ENCODE measurements at regions not wholly inside any gene's neighbourhood (a gene's known extent, or its start where the extent isn't known, plus 50 kb on each side); places are given as distances from the start of the nearest gene placed in this dataset.
A peak's percentile ranks its signal among the peaks of the same experiment; 100 is the strongest.

DNA sequence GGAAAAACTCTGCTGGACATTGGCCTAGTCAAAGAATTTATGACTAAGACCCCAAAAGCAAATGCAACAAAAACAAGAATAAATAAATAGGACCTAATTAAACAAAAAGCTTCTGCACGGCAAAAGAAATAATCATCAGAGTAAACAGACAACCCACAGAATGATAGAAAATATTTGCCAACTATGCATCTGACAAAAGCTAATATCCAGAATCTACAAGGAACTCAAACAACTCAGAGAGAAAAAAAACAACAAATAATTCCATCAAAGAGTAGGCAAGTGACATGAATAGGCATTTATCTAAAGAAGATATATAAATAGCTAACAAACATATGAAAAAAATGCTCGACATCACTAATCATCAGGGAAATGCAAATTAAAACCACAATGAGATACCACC lies 91.2 kb upstream of the PALMD start:
- no peak overlapping the region for H3K4me3 ChIP-seq (ENCODE audit: low read length in 2 of 2)
- no peak for DNase-seq (ENCODE audit: low spot score)
- no peak overlapping the region for H3K27ac ChIP-seq (replicated peaks; ENCODE audit: low read length)
- no peak overlapping the region for H3K18ac ChIP-seq (ENCODE audit: low read length)
- no peak overlapping the region for H2BK12ac ChIP-seq (ENCODE audit: low read length)
- no peaks in the 10 kb centered on the region for H3K9me3 ChIP-seq (replicated peaks in 1 of 2; ENCODE audit: control insufficient read depth in 2 of 2, insufficient read depth in 1 of 2, low read depth in 1 of 2, low read length in 2 of 2)
- no peak overlapping the region for H4K8ac ChIP-seq (ENCODE audit: low read depth, low read length)
- H2BK15ac ChIP-seq (ENCODE audit: low read length): no peak overlapping the region
- H3K27me3 ChIP-seq (ENCODE audit: control insufficient read depth in 3 of 3, insufficient read depth in 3 of 3, low read depth in 1 of 3, low read length in 3 of 3): no peaks in the 10 kb centered on the region
- H2BK5ac ChIP-seq (ENCODE audit: low read length): no peak overlapping the region
- no peak overlapping the region for H3K4me2 ChIP-seq (ENCODE audit: insufficient read depth, low read length, poor library complexity, severe bottlenecking)
- no peak overlapping the region for H2BK120ac ChIP-seq (ENCODE audit: low read depth, low read length)
- no peak overlapping the region for H3K4ac ChIP-seq (ENCODE audit: low read length)
- H3K79me1 ChIP-seq (ENCODE audit: low read depth, low read length): no peaks in the 10 kb centered on the region
- H3K23ac ChIP-seq (ENCODE audit: low read depth, low read length, poor library complexity): no peak overlapping the region
- H4K91ac ChIP-seq (ENCODE audit: low read depth, low read length, poor library complexity): no peak overlapping the region
- H3K14ac ChIP-seq (ENCODE audit: low read length): no peak overlapping the region
- no peak overlapping the region for H2AK5ac ChIP-seq (ENCODE audit: low read depth, low read length)
- WGBS, 2 donors (ENCODE audit: extremely low coverage in 2 of 2, insufficient read length in 2 of 2, insufficient replicate concordance in 1 of 2): no CpG with 5 or more reads among the region's 2 CpGs
- peaks cover 0 to 7% of the 10 kb centered on the region in 2 donors for H3K4me1 ChIP-seq (ENCODE audit: control insufficient read depth in 2 of 2, insufficient read depth in 1 of 2, low read depth in 1 of 2, low read length in 2 of 2)
- no peak overlapping the region for H3K9ac ChIP-seq (ENCODE audit: low read depth, low read length, poor library complexity)
- no peak overlapping the region for H2AFZ ChIP-seq (ENCODE audit: low read length)
- no peaks in the 10 kb centered on the region for H3K36me3 ChIP-seq (replicated peaks in 1 of 2; ENCODE audit: control insufficient read depth in 2 of 2, insufficient read depth in 2 of 2, low read length in 2 of 2)

DNA sequence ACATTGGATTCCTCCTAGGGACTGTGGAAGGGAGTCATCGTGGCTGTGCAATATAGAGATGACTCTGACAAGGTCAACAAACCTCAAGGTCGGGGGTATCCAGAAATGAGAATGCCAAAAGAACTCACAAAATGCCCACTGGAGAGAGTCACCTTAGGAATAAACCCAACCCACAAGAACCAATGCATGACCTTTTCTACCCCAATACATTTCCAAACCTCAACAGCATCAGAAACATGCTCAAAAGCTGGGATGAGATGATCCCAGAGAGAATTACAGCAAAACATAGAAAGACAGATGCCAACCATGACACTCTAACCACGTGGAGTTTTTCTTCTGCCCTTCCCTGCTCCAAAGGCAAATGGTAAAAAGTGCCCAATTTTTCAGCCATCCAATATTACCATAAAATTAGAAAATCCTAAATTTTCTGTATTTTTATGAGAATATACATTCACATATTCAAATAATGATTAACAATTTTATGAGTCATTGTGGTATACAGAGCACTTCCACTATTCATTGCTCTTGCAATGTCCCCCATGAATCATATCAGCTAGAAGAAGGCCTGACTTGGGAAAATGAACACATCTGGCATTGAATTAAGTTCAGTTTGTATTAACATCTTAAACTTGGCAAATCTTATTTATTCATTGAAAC lies 88.2 kb upstream of the PALMD start:
- Histone ChIP-seq H3K9me3 (replicated peaks in 1 of 2; ENCODE audit: control insufficient read depth in 2 of 2, insufficient read depth in 1 of 2, low read depth in 1 of 2, low read length in 2 of 2) (no peaks in the 10 kb centered on the region), H3K14ac (ENCODE audit: low read length) (no peak overlapping the region), H3K27ac (replicated peaks; ENCODE audit: low read length) (no peak overlapping the region), H2AFZ (ENCODE audit: low read length) (no peak overlapping the region), H3K36me3 (replicated peaks in 1 of 2; ENCODE audit: control insufficient read depth in 2 of 2, insufficient read depth in 2 of 2, low read length in 2 of 2) (no peaks in the 10 kb centered on the region), H3K27me3 (ENCODE audit: control insufficient read depth in 3 of 3, insufficient read depth in 3 of 3, low read depth in 1 of 3, low read length in 3 of 3) (no peaks in the 10 kb centered on the region), H3K4me1 (ENCODE audit: control insufficient read depth in 2 of 2, insufficient read depth in 1 of 2, low read depth in 1 of 2, low read length in 2 of 2) (no peaks in the 10 kb centered on the region), H3K4me3 (ENCODE audit: low read length in 2 of 2) (no peak overlapping the region), H2BK5ac (ENCODE audit: low read length) (no peak overlapping the region), H3K23ac (ENCODE audit: low read depth, low read length, poor library complexity) (no peak overlapping the region), H3K4ac (ENCODE audit: low read length) (no peak overlapping the region), H2AK5ac (ENCODE audit: low read depth, low read length) (no peak overlapping the region), H4K91ac (ENCODE audit: low read depth, low read length, poor library complexity) (no peak overlapping the region), H3K18ac (ENCODE audit: low read length) (no peak overlapping the region), H3K79me1 (ENCODE audit: low read depth, low read length) (no peaks in the 10 kb centered on the region), H3K4me2 (ENCODE audit: insufficient read depth, low read length, poor library complexity, severe bottlenecking) (no peak overlapping the region), H2BK12ac (ENCODE audit: low read length) (no peak overlapping the region), H2BK120ac (ENCODE audit: low read depth, low read length) (no peak overlapping the region), H3K9ac (ENCODE audit: low read depth, low read length, poor library complexity) (no peak overlapping the region), H4K8ac (ENCODE audit: low read depth, low read length) (no peak overlapping the region), H2BK15ac (ENCODE audit: low read length) (peak overlapping the region; percentile 71)
- no peak for DNase-seq (ENCODE audit: low spot score)
- no CpG with 5 or more reads among the region's 3 CpGs for WGBS, 2 donors (ENCODE audit: extremely low coverage in 2 of 2, insufficient read length in 2 of 2, insufficient replicate concordance in 1 of 2)

DNA sequence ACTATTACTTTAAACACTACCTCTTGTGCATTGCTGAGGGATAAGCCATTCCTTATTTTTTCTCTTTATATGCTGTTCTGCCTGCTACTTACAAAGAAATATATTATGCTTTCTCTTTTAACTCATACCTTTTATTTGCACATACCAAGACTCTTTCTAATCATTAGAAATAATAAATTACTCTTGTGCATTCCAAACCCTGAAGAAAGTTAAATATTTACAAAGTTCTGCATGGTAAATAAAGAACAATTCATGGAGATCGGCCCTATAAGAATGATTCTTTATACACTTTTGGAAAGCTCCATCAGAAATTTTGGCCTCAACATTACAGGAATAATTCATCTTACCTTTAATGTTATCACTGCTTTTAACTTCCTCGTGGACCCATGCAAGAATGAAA lies 86.7 kb upstream of the PALMD start:
- no peak for DNase-seq (ENCODE audit: low spot score)
- no CpG with 5 or more reads among the region's 2 CpGs for WGBS, 2 donors (ENCODE audit: extremely low coverage in 2 of 2, insufficient read length in 2 of 2, insufficient replicate concordance in 1 of 2)
- no peak overlapping the region for H3K4ac ChIP-seq (ENCODE audit: low read length)

DNA sequence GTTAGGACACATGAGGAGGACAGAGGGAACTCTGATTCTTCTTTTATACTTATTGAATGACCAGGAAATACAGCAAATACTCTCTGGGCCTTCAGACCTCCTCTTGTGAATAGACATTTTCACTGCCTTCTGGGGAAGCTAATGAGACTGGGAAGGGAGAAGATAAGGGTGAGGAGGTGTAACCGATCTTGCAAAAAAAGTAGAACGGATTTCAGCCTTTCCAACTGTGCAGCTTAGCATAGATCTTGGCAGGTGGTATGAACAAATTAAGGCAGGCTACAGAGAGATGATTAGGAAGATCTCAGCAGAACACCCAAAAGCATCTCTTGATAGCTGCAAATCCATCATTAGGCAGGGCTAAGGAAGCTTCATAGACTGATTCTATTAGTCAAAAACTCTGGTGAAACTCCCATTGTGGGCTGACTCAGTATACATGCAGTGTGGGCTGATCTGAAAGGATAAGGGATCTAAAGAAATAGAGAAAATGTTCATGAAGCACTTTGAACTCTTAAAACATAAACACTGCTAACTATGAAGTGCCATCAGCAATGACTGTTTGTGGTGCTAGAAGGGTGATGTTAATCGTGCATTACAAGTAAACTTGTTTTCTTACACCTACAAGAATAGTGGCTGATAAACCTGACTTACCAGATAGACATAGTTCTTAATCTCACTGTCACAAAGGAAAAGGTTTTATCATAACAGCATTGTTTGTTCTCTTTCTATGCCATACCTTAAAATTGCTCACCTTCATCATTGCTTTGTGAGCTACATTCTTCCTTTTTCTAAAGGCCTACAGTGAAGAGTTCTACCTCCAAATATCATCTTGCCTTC lies 85.5 kb upstream of the PALMD start:
- Histone ChIP-seq H3K27me3 (ENCODE audit: control insufficient read depth in 3 of 3, insufficient read depth in 3 of 3, low read depth in 1 of 3, low read length in 3 of 3) (no peaks in the 10 kb centered on the region), H3K23ac (ENCODE audit: low read depth, low read length, poor library complexity) (no peak overlapping the region), H2BK5ac (ENCODE audit: low read length) (no peak overlapping the region), H3K4me1 (ENCODE audit: control insufficient read depth in 2 of 2, insufficient read depth in 1 of 2, low read depth in 1 of 2, low read length in 2 of 2) (no peaks in the 10 kb centered on the region), H3K4ac (ENCODE audit: low read length) (no peak overlapping the region), H2BK15ac (ENCODE audit: low read length) (no peak overlapping the region), H2BK12ac (ENCODE audit: low read length) (no peak overlapping the region), H3K18ac (ENCODE audit: low read length) (no peak overlapping the region), H2AK5ac (ENCODE audit: low read depth, low read length) (no peak overlapping the region), H4K8ac (ENCODE audit: low read depth, low read length) (no peak overlapping the region), H3K36me3 (replicated peaks in 1 of 2; ENCODE audit: control insufficient read depth in 2 of 2, insufficient read depth in 2 of 2, low read length in 2 of 2) (no peaks in the 10 kb centered on the region), H3K79me1 (ENCODE audit: low read depth, low read length) (no peaks in the 10 kb centered on the region), H3K4me3 (ENCODE audit: low read length in 2 of 2) (no peak overlapping the region), H4K91ac (ENCODE audit: low read depth, low read length, poor library complexity) (no peak overlapping the region), H3K9me3 (replicated peaks in 1 of 2; ENCODE audit: control insufficient read depth in 2 of 2, insufficient read depth in 1 of 2, low read depth in 1 of 2, low read length in 2 of 2) (no peaks in the 10 kb centered on the region), H2AFZ (ENCODE audit: low read length) (peak overlapping the region; percentile 20), H3K4me2 (ENCODE audit: insufficient read depth, low read length, poor library complexity, severe bottlenecking) (no peak overlapping the region), H2BK120ac (ENCODE audit: low read depth, low read length) (no peak overlapping the region), H3K27ac (replicated peaks; ENCODE audit: low read length) (no peak overlapping the region), H3K9ac (ENCODE audit: low read depth, low read length, poor library complexity) (no peak overlapping the region), H3K14ac (ENCODE audit: low read length) (no peak overlapping the region)
- DNase-seq (ENCODE audit: low spot score): no peak
- WGBS, 2 donors (ENCODE audit: extremely low coverage in 2 of 2, insufficient read length in 2 of 2, insufficient replicate concordance in 1 of 2): no CpG with 5 or more reads among the region's 3 CpGs

More for the DNA sequence above, 86.7 kb upstream of the PALMD start:
- no peak overlapping the region for H3K18ac ChIP-seq (ENCODE audit: low read length)
- no peak overlapping the region for H3K4me3 ChIP-seq (ENCODE audit: low read length in 2 of 2)
- H4K91ac ChIP-seq (ENCODE audit: low read depth, low read length, poor library complexity): no peak overlapping the region
- H3K4me1 ChIP-seq (ENCODE audit: control insufficient read depth in 2 of 2, insufficient read depth in 1 of 2, low read depth in 1 of 2, low read length in 2 of 2): no peaks in the 10 kb centered on the region
- H3K14ac ChIP-seq (ENCODE audit: low read length): no peak overlapping the region
- no peak overlapping the region for H2BK15ac ChIP-seq (ENCODE audit: low read length)
- H3K27me3 ChIP-seq (ENCODE audit: control insufficient read depth in 3 of 3, insufficient read depth in 3 of 3, low read depth in 1 of 3, low read length in 3 of 3): no peaks in the 10 kb centered on the region
- no peak overlapping the region for H2BK120ac ChIP-seq (ENCODE audit: low read depth, low read length)
- no peak overlapping the region for H4K8ac ChIP-seq (ENCODE audit: low read depth, low read length)
- no peak overlapping the region for H3K4me2 ChIP-seq (ENCODE audit: insufficient read depth, low read length, poor library complexity, severe bottlenecking)
- no peak overlapping the region for H3K9ac ChIP-seq (ENCODE audit: low read depth, low read length, poor library complexity)
- no peaks in the 10 kb centered on the region for H3K36me3 ChIP-seq (replicated peaks in 1 of 2; ENCODE audit: control insufficient read depth in 2 of 2, insufficient read depth in 2 of 2, low read length in 2 of 2)
- no peak overlapping the region for H2AFZ ChIP-seq (ENCODE audit: low read length)
- no peak overlapping the region for H2AK5ac ChIP-seq (ENCODE audit: low read depth, low read length)
- H3K27ac ChIP-seq (replicated peaks; ENCODE audit: low read length): no peak overlapping the region
- no peak overlapping the region for H3K23ac ChIP-seq (ENCODE audit: low read depth, low read length, poor library complexity)
- no peaks in the 10 kb centered on the region for H3K9me3 ChIP-seq (replicated peaks in 1 of 2; ENCODE audit: control insufficient read depth in 2 of 2, insufficient read depth in 1 of 2, low read depth in 1 of 2, low read length in 2 of 2)
- H2BK5ac ChIP-seq (ENCODE audit: low read length): no peak overlapping the region
- no peak overlapping the region for H2BK12ac ChIP-seq (ENCODE audit: low read length)
- H3K79me1 ChIP-seq (ENCODE audit: low read depth, low read length): no peaks in the 10 kb centered on the region

Data from neuronal stem cell (in vitro differentiated cells).